Vagina (tissue), 2 donors: ENCODE measurements at regions not wholly inside any gene's neighbourhood (a gene's known extent, or its start where the extent isn't known, plus 50 kb on each side); places are given as distances from the start of the nearest gene placed in this dataset.

Source experiments
- DNase-seq, 2 donors: peaks; one replicate each; pipeline ENCODE4 v3.0.0-alpha.2; 2017; ENCODE audit errors: extremely low spot score in 2 of 2
- H3K27ac ChIP-seq: fragments of 200-600 bp; sonication (generic); one replicate; pipeline ENCODE4 v1.5.1; 2019
- H3K27me3 ChIP-seq: fragments of 200-600 bp; sonication (generic); one replicate; pipeline ENCODE4 v1.5.1; 2019
- H3K36me3 ChIP-seq, 2 donors: fragments of 200-600 bp; sonication (generic); one replicate each; pipeline ENCODE4 v1.5.1; 2017 to 2019
- H3K4me1 ChIP-seq: fragments of 200-600 bp; sonication (generic); one replicate; pipeline ENCODE4 v1.5.1; 2019
- H3K4me3 ChIP-seq, 2 donors: fragments of 200-600 bp; sonication (generic); 1 replicate in 1 of 2; 2 replicates in 1 of 2; pipeline ENCODE4 v1.5.1; 2016 to 2019
- H3K9me3 ChIP-seq: fragments of 200-600 bp; sonication (generic); one replicate; pipeline ENCODE4 v1.5.1; 2019
- POLR2A ChIP-seq, 2 donors: fragments of 450-650 bp; IDR thresholded peaks; one replicate each; pipeline ENCODE4 v1.6.1; 2017; ENCODE audit warnings: antibody characterized with exemption in 2 of 2, mild to moderate bottlenecking in 2 of 2, moderate library complexity in 2 of 2
- POLR2AphosphoS5 ChIP-seq, 2 donors: sonication (generic); formaldehyde crosslinking; IDR thresholded peaks; one replicate each; pipeline ENCODE4 v1.9.0; 2017; ENCODE audit warnings: antibody characterized with exemption in 2 of 2, mild to moderate bottlenecking in 2 of 2, low read depth in 1 of 2; ENCODE audit not compliant: insufficient read depth in 1 of 2
- intact Hi-C: fragments of 100-400 bp; cut with DNase I; formaldehyde crosslinking; loops from one replicate; pipeline ENCODE4 v1.15.1; 2023
- TF ChIP-seq, protein P1 (sequence below), 3 experiments: fragments of 450-650 bp in 2 of 3; fragments of 200-600 bp in 1 of 3; sonication (generic) in 1 of 3; IDR thresholded peaks; one replicate each; pipeline ENCODE4 v1.5.1; 2017 to 2019; ENCODE audit warnings: antibody characterized with exemption in 3 of 3, mild to moderate bottlenecking in 2 of 3, moderate library complexity in 2 of 3

DNA sequence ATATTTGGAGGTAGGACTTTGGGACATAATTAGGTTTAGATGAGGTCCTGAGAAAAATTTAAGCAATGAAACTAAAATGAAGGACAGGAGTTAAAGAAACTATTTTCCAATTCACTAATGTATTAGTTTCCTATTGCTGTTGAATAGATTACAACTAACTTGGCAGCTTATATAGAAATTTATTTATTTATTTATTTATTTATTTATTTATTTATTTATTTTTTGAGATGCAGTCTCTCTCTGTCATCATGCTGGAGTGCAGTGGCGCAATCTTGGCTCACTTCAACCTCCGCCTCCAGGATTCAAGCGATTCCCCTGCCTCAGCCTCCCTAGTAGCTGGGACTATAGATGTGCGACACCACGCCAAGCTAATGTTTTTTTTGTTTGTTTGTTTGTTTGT is 182.4 kb upstream of the ADCY2 start:
- Histone ChIP-seq H3K27me3 (no peaks in the 10 kb centered on the region), H3K9me3 (no peaks in the 10 kb centered on the region), H3K36me3 (no peaks in the 10 kb centered on the region), H3K4me1 (no peaks in the 10 kb centered on the region), H3K4me3 (no peak overlapping the region), H3K27ac (no peak overlapping the region)
- intact Hi-C loops = no loop called here
- TF ChIP-seq POLR2AphosphoS5 (IDR thresholded peaks at IDR 0.05; ENCODE audit: insufficient read depth in 1 of 2, low read depth in 1 of 2) (no peak), POLR2A (IDR thresholded peaks at IDR 0.05) (no peak)
- TF ChIP-seq, protein P1, sequence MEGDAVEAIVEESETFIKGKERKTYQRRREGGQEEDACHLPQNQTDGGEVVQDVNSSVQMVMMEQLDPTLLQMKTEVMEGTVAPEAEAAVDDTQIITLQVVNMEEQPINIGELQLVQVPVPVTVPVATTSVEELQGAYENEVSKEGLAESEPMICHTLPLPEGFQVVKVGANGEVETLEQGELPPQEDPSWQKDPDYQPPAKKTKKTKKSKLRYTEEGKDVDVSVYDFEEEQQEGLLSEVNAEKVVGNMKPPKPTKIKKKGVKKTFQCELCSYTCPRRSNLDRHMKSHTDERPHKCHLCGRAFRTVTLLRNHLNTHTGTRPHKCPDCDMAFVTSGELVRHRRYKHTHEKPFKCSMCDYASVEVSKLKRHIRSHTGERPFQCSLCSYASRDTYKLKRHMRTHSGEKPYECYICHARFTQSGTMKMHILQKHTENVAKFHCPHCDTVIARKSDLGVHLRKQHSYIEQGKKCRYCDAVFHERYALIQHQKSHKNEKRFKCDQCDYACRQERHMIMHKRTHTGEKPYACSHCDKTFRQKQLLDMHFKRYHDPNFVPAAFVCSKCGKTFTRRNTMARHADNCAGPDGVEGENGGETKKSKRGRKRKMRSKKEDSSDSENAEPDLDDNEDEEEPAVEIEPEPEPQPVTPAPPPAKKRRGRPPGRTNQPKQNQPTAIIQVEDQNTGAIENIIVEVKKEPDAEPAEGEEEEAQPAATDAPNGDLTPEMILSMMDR (IDR thresholded peaks at IDR 0.05) = no peak
- no peak for DNase-seq

GRCh38 chr5:7214906-7215416 is 181.0 kb upstream of the ADCY2 start:
- H3K9me3 ChIP-seq = no peaks in the 10 kb centered on the region
- no peak overlapping the region for H3K27ac ChIP-seq
- intact Hi-C loops = no loop called here
- H3K27me3 ChIP-seq = no peaks in the 10 kb centered on the region
- no peaks in the 10 kb centered on the region for H3K4me1 ChIP-seq
- TF ChIP-seq POLR2A (IDR thresholded peaks at IDR 0.05) (no peak), POLR2AphosphoS5 (IDR thresholded peaks at IDR 0.05; ENCODE audit: insufficient read depth in 1 of 2, low read depth in 1 of 2) (no peak)
- TF ChIP-seq, protein P1 (IDR thresholded peaks at IDR 0.05) = no peak
- DNase-seq = no peak
- H3K4me3 ChIP-seq = no peak overlapping the region
- no peaks in the 10 kb centered on the region for H3K36me3 ChIP-seq

DNA sequence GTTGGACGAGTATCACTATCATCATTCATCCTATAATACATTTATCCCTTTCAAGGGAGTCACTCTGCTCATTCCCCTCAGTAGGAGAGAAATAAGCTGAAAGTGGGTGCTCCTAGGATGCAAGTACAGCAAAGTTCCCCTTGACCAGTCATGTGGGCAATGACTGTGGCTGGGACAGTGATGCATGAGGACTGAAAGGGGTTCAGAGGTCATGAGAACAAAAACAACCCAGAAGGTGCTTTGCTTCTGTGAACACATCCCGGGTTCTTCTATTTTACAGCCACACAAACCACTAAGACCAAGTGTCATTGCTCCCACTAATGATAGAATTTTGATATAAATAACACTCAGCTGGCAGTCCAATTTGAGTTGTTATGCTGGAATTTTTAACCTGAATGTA is 177.8 kb upstream of the ADCY2 start:
- Histone ChIP-seq H3K27ac (no peak overlapping the region), H3K36me3 (no peaks in the 10 kb centered on the region), H3K27me3 (no peaks in the 10 kb centered on the region), H3K4me3 (no peak overlapping the region), H3K9me3 (no peaks in the 10 kb centered on the region), H3K4me1 (no peaks in the 10 kb centered on the region)
- TF ChIP-seq POLR2AphosphoS5 (IDR thresholded peaks at IDR 0.05; ENCODE audit: insufficient read depth in 1 of 2, low read depth in 1 of 2) (no peak), POLR2A (IDR thresholded peaks at IDR 0.05) (no peak)
- TF ChIP-seq, protein P1 (IDR thresholded peaks at IDR 0.05) = no peak
- intact Hi-C loops = no loop called here
- DNase-seq = no peak

GRCh38 chr5:7220156-7220555 is 175.8 kb upstream of the ADCY2 start:
- no peaks in the 10 kb centered on the region for H3K9me3 ChIP-seq
- no peak for TF ChIP-seq POLR2AphosphoS5 (IDR thresholded peaks at IDR 0.05; ENCODE audit: insufficient read depth in 1 of 2, low read depth in 1 of 2)
- TF ChIP-seq, protein P1 (IDR thresholded peaks at IDR 0.05) = no peak
- TF ChIP-seq POLR2A (IDR thresholded peaks at IDR 0.05) = no peak
- intact Hi-C loops = no loop called here
- no peak for DNase-seq
- no peaks in the 10 kb centered on the region for H3K36me3 ChIP-seq
- no peaks in the 10 kb centered on the region for H3K27me3 ChIP-seq
- no peak overlapping the region for H3K27ac ChIP-seq
- no peaks in the 10 kb centered on the region for H3K4me1 ChIP-seq
- no peak overlapping the region for H3K4me3 ChIP-seq

- no peak overlapping the region for H3K27ac ChIP-seq
- no peak for DNase-seq
- H3K27me3 ChIP-seq = no peaks in the 10 kb centered on the region
- no peaks in the 10 kb centered on the region for H3K36me3 ChIP-seq
- TF ChIP-seq POLR2A (IDR thresholded peaks at IDR 0.05) (no peak), POLR2AphosphoS5 (IDR thresholded peaks at IDR 0.05; ENCODE audit: insufficient read depth in 1 of 2, low read depth in 1 of 2) (no peak)
- TF ChIP-seq, protein P1 (IDR thresholded peaks at IDR 0.05) = no peak
- intact Hi-C loops = no loop called here
- H3K9me3 ChIP-seq = no peaks in the 10 kb centered on the region
- H3K4me3 ChIP-seq = no peak overlapping the region
- no peaks in the 10 kb centered on the region for H3K4me1 ChIP-seq
Observed at GRCh38 chr5:7221041-7221440, 174.9 kb upstream of the ADCY2 start.
